HepG2 (cell line): ENCODE measurements at regions not wholly inside any gene's neighbourhood (a gene's known extent, or its start where the extent isn't known, plus 50 kb on each side); places are given as distances from the start of the nearest gene placed in this dataset.

Experiments used
- ATAC-seq: fragments of 200-7000 bp; cut with Tn5 transposase; 3 replicates; pipeline ENCODE4 v1.9.1; 2020; ENCODE audit warnings: mild to moderate bottlenecking, moderate library complexity
- BruUV-seq: library from RNA; stranded (reverse); fragments of 400-500 nt; replicated peaks from 2 replicates; lab custom pipeline; 2021; lab: Mats Ljungman, UMichigan
- CTCF ChIA-PET: fragments of 300-600 bp; formaldehyde crosslinking; extraction: SDS; loops from one replicate; lab custom pipeline; 2021; ENCODE audit warnings: low total read pairs, inconsistent platforms, low intra/inter-chr PET ratio; lab: Yijun Ruan, JAX
- POLR2A ChIA-PET: fragments of 350-600 bp; sonication (Branson Sonifier 250); formaldehyde crosslinking; loops from one replicate; lab custom pipeline; 2020; ENCODE audit warnings: antibody characterized with exemption, inconsistent platforms; lab: Yijun Ruan, JAX
- DNase-seq: peaks from one replicate; pipeline ENCODE4 v3.0.0-alpha.2; 2015; ENCODE audit warnings: low spot score
- FAIRE-seq: peaks from 3 replicates; lab custom pipeline; 2011; peaks lifted over from hg19 to GRCh38; lab: Jason Lieb, UNC
- H2AFZ ChIP-seq: one replicate; pipeline ENCODE4 v1.6.1; 2011; ENCODE audit warnings: low read length, inconsistent platforms
- H3K27ac ChIP-seq: fragments of 300-600 bp; 3 replicates; pipeline ENCODE4 v1.8.0; 2011; ENCODE audit warnings: mixed run types, mild to moderate bottlenecking, mixed read lengths, low read length, inconsistent platforms; ENCODE audit not compliant: insufficient read depth; ENCODE audit errors: extremely low read length
- H3K27me3 ChIP-seq, 2 experiments: fragments of 200-600 bp in 1 of 2; 2 replicates in 1 of 2; 3 replicates in 1 of 2; pipeline versions ENCODE4 v1.6.0 to v1.8.0; 2011; ENCODE audit warnings: low read length in 2 of 2, mild to moderate bottlenecking in 2 of 2, moderate library complexity in 2 of 2, inconsistent platforms in 1 of 2; ENCODE audit not compliant: insufficient read depth in 2 of 2, control insufficient read depth in 1 of 2
- H3K36me3 ChIP-seq, 2 experiments: fragments of 200-600 bp in 1 of 2; replicated peaks in 1 of 2; 2 replicates in 1 of 2; 3 replicates in 1 of 2; pipeline versions ENCODE4 v1.5.1 to v1.8.0; 2011; ENCODE audit warnings: low read length in 2 of 2, inconsistent platforms in 1 of 2; ENCODE audit not compliant: insufficient read depth in 2 of 2, control insufficient read depth in 1 of 2
- H3K4me1 ChIP-seq: 2 replicates; pipeline ENCODE4 v1.5.1; 2012; ENCODE audit warnings: low read length, inconsistent platforms; ENCODE audit not compliant: insufficient read depth
- H3K4me2 ChIP-seq: 2 replicates; pipeline ENCODE4 v1.6.0; 2011; ENCODE audit warnings: low read depth, low read length, inconsistent platforms
- H3K4me3 ChIP-seq, 3 experiments: fragments of 200-600 bp in 1 of 3; sonication (generic), shearing (Covaris generic) in 1 of 3; replicated peaks in 1 of 3; 2 replicates each; pipeline ENCODE4 v1.5.1; 2011 to 2016; ENCODE audit warnings: low read length in 3 of 3, inconsistent platforms in 2 of 3, low read depth in 2 of 3, mild to moderate bottlenecking in 2 of 3, control low read depth in 1 of 3, mixed read lengths in 1 of 3; ENCODE audit not compliant: insufficient read depth in 1 of 3
- H3K79me2 ChIP-seq: one replicate; pipeline ENCODE4 v1.6.1; 2011; ENCODE audit warnings: low read length, inconsistent platforms; ENCODE audit not compliant: insufficient read depth
- H3K9ac ChIP-seq: 2 replicates; pipeline ENCODE4 v1.6.0; 2011; ENCODE audit warnings: mild to moderate bottlenecking, low read depth, low read length, inconsistent platforms; ENCODE audit not compliant: insufficient read depth
- H3K9me3 ChIP-seq: 2 replicates; pipeline ENCODE4 v1.5.1; 2012; ENCODE audit warnings: mild to moderate bottlenecking, low read length
- H4K20me1 ChIP-seq: 2 replicates; pipeline ENCODE4 v1.6.0; 2011; ENCODE audit warnings: inconsistent platforms, mild to moderate bottlenecking, low read length, moderate library complexity; ENCODE audit not compliant: insufficient read depth
- ADNP ChIP-seq: sonication (generic); formaldehyde crosslinking; IDR thresholded peaks from 2 replicates; pipeline ENCODE4 v1.4.0; 2020; ENCODE audit warnings: missing genetic modification reagents
- CCAR2 ChIP-seq: fragments of 200-400 bp; formaldehyde crosslinking; optimal IDR thresholded peaks from 2 replicates; pipeline ENCODE3; 2018; ENCODE audit warnings: low read depth, mild to moderate bottlenecking, low read length, moderate library complexity
- DPF2 ChIP-seq: sonication (generic); formaldehyde crosslinking; IDR thresholded peaks from 2 replicates; pipeline ENCODE4 v1.4.0; 2020; ENCODE audit warnings: mild to moderate bottlenecking, low read depth, missing genetic modification reagents, borderline replicate concordance
- DR1 ChIP-seq: sonication (generic); formaldehyde crosslinking; IDR thresholded peaks from 2 replicates; pipeline ENCODE4 v1.8.0; 2021; ENCODE audit warnings: mild to moderate bottlenecking, missing genetic modification reagents, inconsistent platforms
- ELF3 ChIP-seq: IDR thresholded peaks from 2 replicates; pipeline ENCODE4 v1.6.1; 2016; ENCODE audit warnings: missing genetic modification reagents, missing compliant biosample characterization
- FOXA3 ChIP-seq: IDR thresholded peaks from 2 replicates; pipeline ENCODE4 v1.6.1; 2016; ENCODE audit warnings: missing genetic modification reagents, missing compliant biosample characterization
- HNF4A ChIP-seq: sonication (generic); formaldehyde crosslinking; IDR thresholded peaks from 2 replicates; pipeline ENCODE4 v1.4.0; 2020; ENCODE audit warnings: missing genetic modification reagents
- IRF9 ChIP-seq: sonication (generic); formaldehyde crosslinking; IDR thresholded peaks from 2 replicates; pipeline ENCODE4 v1.8.0; 2022; ENCODE audit warnings: missing genetic modification reagents, mild to moderate bottlenecking, borderline replicate concordance
- NFE2L2 ChIP-seq: fragments of 150-350 bp; IDR thresholded peaks from 2 replicates; pipeline ENCODE4 v1.6.1; 2014; ENCODE audit warnings: low read length
- PAX8 ChIP-seq: sonication (generic); formaldehyde crosslinking; IDR thresholded peaks from 2 replicates; pipeline ENCODE4 v1.8.0; 2022; ENCODE audit warnings: mild to moderate bottlenecking, missing genetic modification reagents, borderline replicate concordance
- RORA ChIP-seq: sonication (generic); formaldehyde crosslinking; IDR thresholded peaks from 2 replicates; pipeline ENCODE4 v1.5.0; 2020; ENCODE audit warnings: mild to moderate bottlenecking, missing genetic modification reagents, moderate library complexity
- SIN3B ChIP-seq: fragments of 150-350 bp; IDR thresholded peaks from 2 replicates; pipeline ENCODE4 v1.6.1; 2014; ENCODE audit warnings: low read length
- SMC3 ChIP-seq: IDR thresholded peaks from 2 replicates; pipeline ENCODE4 v1.6.1; 2011; ENCODE audit warnings: low read length, improper control_type of control experiment
- TOPORS ChIP-seq: sonication (generic); formaldehyde crosslinking; IDR thresholded peaks from 2 replicates; pipeline ENCODE4 v1.8.0; 2023; ENCODE audit warnings: mild to moderate bottlenecking, missing genetic modification reagents
- U2AF2 ChIP-seq: fragments of 200-400 bp; formaldehyde crosslinking; IDR thresholded peaks from 2 replicates; pipeline ENCODE4 v1.6.1; 2017; ENCODE audit warnings: low read depth, mild to moderate bottlenecking, low read length
- ZNF580 ChIP-seq: IDR thresholded peaks from 2 replicates; pipeline ENCODE4 v1.6.1; 2016; ENCODE audit warnings: low read depth, borderline replicate concordance
- ZNF83 ChIP-seq: sonication (generic); formaldehyde crosslinking; IDR thresholded peaks from 2 replicates; pipeline ENCODE4 v1.4.0; 2020; ENCODE audit warnings: missing genetic modification reagents, mild to moderate bottlenecking, borderline replicate concordance
- WGBS: methylation state at CpG from one replicate; pipeline ENCODE4 v1.1.6; 2017; ENCODE audit warnings: low lambda C conversion rate; 5-methylcytosine and 5-hydroxymethylcytosine counted together
- in situ Hi-C: cut with HindIII; loops from 2 replicates; pipeline ENCODE4 v1.10.0; 2017; ENCODE audit warnings: low pct_unique_long_range_greater_than_20kb; ENCODE audit not compliant: extremely low pct_ligation_motif_present
- intact Hi-C: fragments of 100-400 bp; cut with micrococcal nuclease; formaldehyde crosslinking; loops from one replicate; pipeline ENCODE4 v1.10.0; 2022; ENCODE audit not compliant: unreplicated experiment
- TF ChIP-seq, protein P1 (sequence below): sonication (generic); formaldehyde crosslinking; IDR thresholded peaks from 2 replicates; pipeline ENCODE4 v1.4.0; 2020; ENCODE audit warnings: missing genetic modification reagents, borderline replicate concordance

- TF ChIP-seq, protein P1, sequence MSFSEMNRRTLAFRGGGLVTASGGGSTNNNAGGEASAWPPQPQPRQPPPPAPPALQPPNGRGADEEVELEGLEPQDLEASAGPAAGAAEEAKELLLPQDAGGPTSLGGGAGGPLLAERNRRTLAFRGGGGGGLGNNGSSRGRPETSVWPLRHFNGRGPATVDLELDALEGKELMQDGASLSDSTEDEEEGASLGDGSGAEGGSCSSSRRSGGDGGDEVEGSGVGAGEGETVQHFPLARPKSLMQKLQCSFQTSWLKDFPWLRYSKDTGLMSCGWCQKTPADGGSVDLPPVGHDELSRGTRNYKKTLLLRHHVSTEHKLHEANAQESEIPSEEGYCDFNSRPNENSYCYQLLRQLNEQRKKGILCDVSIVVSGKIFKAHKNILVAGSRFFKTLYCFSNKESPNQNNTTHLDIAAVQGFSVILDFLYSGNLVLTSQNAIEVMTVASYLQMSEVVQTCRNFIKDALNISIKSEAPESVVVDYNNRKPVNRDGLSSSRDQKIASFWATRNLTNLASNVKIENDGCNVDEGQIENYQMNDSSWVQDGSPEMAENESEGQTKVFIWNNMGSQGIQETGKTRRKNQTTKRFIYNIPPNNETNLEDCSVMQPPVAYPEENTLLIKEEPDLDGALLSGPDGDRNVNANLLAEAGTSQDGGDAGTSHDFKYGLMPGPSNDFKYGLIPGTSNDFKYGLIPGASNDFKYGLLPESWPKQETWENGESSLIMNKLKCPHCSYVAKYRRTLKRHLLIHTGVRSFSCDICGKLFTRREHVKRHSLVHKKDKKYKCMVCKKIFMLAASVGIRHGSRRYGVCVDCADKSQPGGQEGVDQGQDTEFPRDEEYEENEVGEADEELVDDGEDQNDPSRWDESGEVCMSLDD (CRISPR knock-in tag): no peak
- no peak for TF ChIP-seq TOPORS
- no peak for TF ChIP-seq ZNF83 (CRISPR knock-in tag)
- TF ChIP-seq ELF3 (CRISPR knock-in tag): no peak
- TF ChIP-seq RORA (CRISPR knock-in tag): no peak
- no peak for TF ChIP-seq CCAR2
Observed at GRCh38 chr3:13233487-13234485, 160.6 kb upstream of the IQSEC1 start (continued).

GRCh38 chr3:13231781-13232666, 158.8 kb upstream of the IQSEC1 start:
- no peak for FAIRE-seq
- in situ Hi-C loops (no loop called here), intact Hi-C loops (loop anchor here (1.0 kb wide), 1 partner anchor 32 kb away; no protein-coding TSS in a partner anchor)
- ChIA-PET POLR2A (no interaction called here), CTCF (no interaction called here)
- Histone ChIP-seq H3K9ac (no peak overlapping the region), H3K36me3 (peaks cover 0 to 21% of the 10 kb centered on the region in 2 experiments; a peak in 2 of 5 replicates), H2AFZ (no peak overlapping the region), H3K4me1 (peaks cover 12% of the 10 kb centered on the region; the same call in 1 of the 2 replicates), H3K27me3 (no peaks in the 10 kb centered on the region), H3K79me2 (no peaks in the 10 kb centered on the region), H3K4me3 (no peak overlapping the region), H3K4me2 (no peak overlapping the region), H4K20me1 (0 out of 2 replicates have a peak, but pooled peaks cover 4% of the 10 kb centered on the region), H3K27ac (no peak overlapping the region), H3K9me3 (no peaks in the 10 kb centered on the region)
- 95% methylated on average over 22 of the region's 22 CpGs for WGBS
- no TSS peak for BruUV-seq
- no peak for ATAC-seq
- no peak for DNase-seq
- TF ChIP-seq IRF9 (no peak), SMC3 (no peak), NFE2L2 (no peak), ZNF580 (CRISPR knock-in tag) (no peak), SIN3B (no peak), U2AF2 (no peak), ADNP (CRISPR knock-in tag) (no peak), PAX8 (CRISPR knock-in tag) (no peak), DPF2 (CRISPR knock-in tag) (no peak), DR1 (CRISPR knock-in tag) (no peak), HNF4A (CRISPR knock-in tag) (no peak), FOXA3 (CRISPR knock-in tag) (no peak)
